Breast epithelium (tissue), 4 donors: ENCODE measurements at regions not wholly inside any gene's neighbourhood (a gene's known extent, or its start where the extent isn't known, plus 50 kb on each side); places are given as distances from the start of the nearest gene placed in this dataset.

Experiments used
- DNase-seq, 2 donors: peaks; one replicate each; pipeline ENCODE4 v3.0.0-alpha.2; 2019; ENCODE audit warnings: low spot score in 2 of 2
- H3K27ac ChIP-seq, 2 donors: fragments of 200-600 bp; sonication (generic) in 1 of 2; one replicate each; pipeline ENCODE4 v1.5.1; 2016 to 2019; ENCODE audit warnings: mild to moderate bottlenecking in 1 of 2
- H3K27me3 ChIP-seq, 2 donors: fragments of 200-600 bp; sonication (generic) in 1 of 2; one replicate each; pipeline versions ENCODE4 v1.5.1 to v1.6.0; 2017 to 2019; ENCODE audit warnings: control low read depth in 1 of 2, mild to moderate bottlenecking in 1 of 2
- H3K36me3 ChIP-seq: fragments of 200-600 bp; one replicate; pipeline ENCODE4 v1.5.1; 2019
- H3K4me1 ChIP-seq, 2 donors: fragments of 200-600 bp; sonication (generic); one replicate each; pipeline ENCODE4 v1.5.1; 2016 to 2019; ENCODE audit warnings: control low read depth in 1 of 2
- H3K4me3 ChIP-seq, 3 donors: fragments of 200-600 bp; sonication (generic); 1 replicate in 2 of 3; 2 replicates in 1 of 3; pipeline ENCODE4 v1.5.1; 2016 to 2019; ENCODE audit warnings: mild to moderate bottlenecking in 3 of 3, moderate library complexity in 2 of 3
- H3K9me3 ChIP-seq, 2 donors: fragments of 200-600 bp; sonication (generic) in 1 of 2; one replicate each; pipeline ENCODE4 v1.5.1; 2016 to 2019; ENCODE audit warnings: control low read depth in 1 of 2
- CTCF ChIP-seq, 3 donors: fragments of 450-650 bp; IDR thresholded peaks; one replicate each; pipeline ENCODE4 v1.5.1; 2016 to 2017; ENCODE audit warnings: antibody characterized with exemption in 3 of 3, mild to moderate bottlenecking in 3 of 3, moderate library complexity in 3 of 3
- POLR2A ChIP-seq: fragments of 450-650 bp; IDR thresholded peaks from one replicate; pipeline ENCODE4 v1.6.1; 2016; ENCODE audit warnings: antibody characterized with exemption, mild to moderate bottlenecking, moderate library complexity
- POLR2AphosphoS5 ChIP-seq, 3 donors: sonication (generic); formaldehyde crosslinking; IDR thresholded peaks; one replicate each; pipeline ENCODE4 v1.6.1; 2017; ENCODE audit warnings: antibody characterized with exemption in 3 of 3
- intact Hi-C: fragments of 100-400 bp; cut with DNase I; formaldehyde crosslinking; loops from one replicate; pipeline ENCODE4 v1.15.1; 2023; ENCODE audit warnings: low total_unique reads

GRCh38 chr17:53490447-53490968, 332.2 kb upstream of the KIF2B start:
- no peaks in the 10 kb centered on the region for H3K27me3 ChIP-seq
- H3K4me1 ChIP-seq, result no peaks in the 10 kb centered on the region
- no peak for DNase-seq
- no peaks in the 10 kb centered on the region for H3K9me3 ChIP-seq
- intact Hi-C loops, result no loop called here
- TF ChIP-seq POLR2AphosphoS5 (IDR thresholded peaks at IDR 0.05) (no peak), POLR2A (no peak), CTCF (IDR thresholded peaks at IDR 0.05) (no peak)
- H3K36me3 ChIP-seq, result no peaks in the 10 kb centered on the region
- H3K27ac ChIP-seq, result no peak overlapping the region
- H3K4me3 ChIP-seq, result no peak overlapping the region

- intact Hi-C loops, result no loop called here
- H3K4me1 ChIP-seq, result no peaks in the 10 kb centered on the region
- H3K27ac ChIP-seq, result no peak overlapping the region
- H3K27me3 ChIP-seq, result no peaks in the 10 kb centered on the region
- no peaks in the 10 kb centered on the region for H3K36me3 ChIP-seq
- TF ChIP-seq POLR2A (no peak), POLR2AphosphoS5 (IDR thresholded peaks at IDR 0.05) (no peak), CTCF (IDR thresholded peaks at IDR 0.05) (no peak)
- no peak for DNase-seq
- no peak overlapping the region for H3K4me3 ChIP-seq
- no peaks in the 10 kb centered on the region for H3K9me3 ChIP-seq
Measured at GRCh38 chr17:53483704-53484103, 339.0 kb upstream of the KIF2B start.

- Histone ChIP-seq H3K27ac (no peak overlapping the region), H3K27me3 (no peaks in the 10 kb centered on the region), H3K9me3 (no peaks in the 10 kb centered on the region), H3K4me1 (no peaks in the 10 kb centered on the region), H3K4me3 (no peak overlapping the region), H3K36me3 (no peaks in the 10 kb centered on the region)
- no peak for DNase-seq
- intact Hi-C loops, result no loop called here
- TF ChIP-seq POLR2AphosphoS5 (IDR thresholded peaks at IDR 0.05) (no peak), CTCF (IDR thresholded peaks at IDR 0.05) (no peak)
Measured at GRCh38 chr17:53475002-53475401, 347.7 kb upstream of the KIF2B start.

GRCh38 chr17:53472586-53472985, 350.1 kb upstream of the KIF2B start:
- Histone ChIP-seq H3K36me3 (no peaks in the 10 kb centered on the region), H3K27ac (no peak overlapping the region), H3K27me3 (no peaks in the 10 kb centered on the region), H3K4me1 (no peaks in the 10 kb centered on the region), H3K9me3 (no peaks in the 10 kb centered on the region), H3K4me3 (no peak overlapping the region)
- intact Hi-C loops, result no loop called here
- no peak for DNase-seq
- TF ChIP-seq POLR2A (no peak), POLR2AphosphoS5 (IDR thresholded peaks at IDR 0.05) (no peak), CTCF (IDR thresholded peaks at IDR 0.05) (no peak)

- H3K27ac ChIP-seq, result no peak overlapping the region
- H3K27me3 ChIP-seq, result no peaks in the 10 kb centered on the region
- no peaks in the 10 kb centered on the region for H3K9me3 ChIP-seq
- H3K36me3 ChIP-seq, result no peaks in the 10 kb centered on the region
- no peak for TF ChIP-seq POLR2A
- no peak for TF ChIP-seq POLR2AphosphoS5 (IDR thresholded peaks at IDR 0.05)
- no peak for TF ChIP-seq CTCF (IDR thresholded peaks at IDR 0.05)
- DNase-seq, result no peak
- no peak overlapping the region for H3K4me3 ChIP-seq
- H3K4me1 ChIP-seq, result no peaks in the 10 kb centered on the region
- intact Hi-C loops, result no loop called here
Measured at GRCh38 chr17:53471514-53471913, 351.2 kb upstream of the KIF2B start.
